Sigmoid colon (tissue), 4 donors: ENCODE measurements at regions not wholly inside any gene's neighbourhood (a gene's known extent, or its start where the extent isn't known, plus 50 kb on each side); places are given as distances from the start of the nearest gene placed in this dataset.

Source experiments
- CTCF ChIP-seq, 4 experiments: fragments of 450-650 bp in 3 of 4; fragments of 200-600 bp in 1 of 4; IDR thresholded peaks; one replicate each; pipeline ENCODE4 v1.5.1; 2016 to 2019; ENCODE audit warnings: antibody characterized with exemption in 4 of 4, mild to moderate bottlenecking in 3 of 4, moderate library complexity in 2 of 4
- EP300 ChIP-seq, 4 donors: sonication (generic); formaldehyde crosslinking; IDR thresholded peaks; one replicate each; pipeline ENCODE4 v1.6.1; 2017; ENCODE audit warnings: antibody characterized with exemption in 4 of 4

- no peak for TF ChIP-seq CTCF (IDR thresholded peaks at IDR 0.05)
- TF ChIP-seq EP300 (IDR thresholded peaks at IDR 0.05), result no peak
These were observed 342.7 kb downstream of the TBC1D4 start for GRCh38 chr13:75139291-75139690.
